K562 (cell line): ENCODE measurements at regions not wholly inside any gene's neighbourhood (a gene's known extent, or its start where the extent isn't known, plus 50 kb on each side); places are given as distances from the start of the nearest gene placed in this dataset.

Source experiments
- ATAC-seq: fragments of 200-7000 bp; cut with Tn5 transposase; 3 replicates; pipeline ENCODE4 v1.9.1; 2020; ENCODE audit warnings: moderate library complexity
- BruUV-seq: library from RNA; stranded (reverse); fragments of 400-500 nt; replicated peaks from 2 replicates; lab custom pipeline; 2021; lab: Mats Ljungman, UMichigan
- CTCF ChIA-PET: fragments of 300-600 bp; formaldehyde crosslinking; extraction: SDS; loops from one replicate; lab custom pipeline; 2021; ENCODE audit warnings: low intra/inter-chr PET ratio; lab: Yijun Ruan, JAX
- POLR2A ChIA-PET: fragments of 300-600, 350-650 bp; sonication (Branson Sonifier 250); formaldehyde crosslinking; extraction: SDS; loops from one replicate; lab custom pipeline; 2021; ENCODE audit warnings: antibody characterized with exemption, inconsistent platforms; lab: Yijun Ruan, JAX
- DNase-seq, 4 experiments: peaks; one replicate each; pipeline versions ENCODE4 v3.0.0 to v3.0.0-alpha.2; 2011 to 2018; ENCODE audit warnings: low spot score in 3 of 4, mixed read lengths in 3 of 4; ENCODE audit errors: extremely low read depth in 1 of 4
- FAIRE-seq: peaks from 2 replicates; lab custom pipeline; 2011; peaks lifted over from hg19 to GRCh38; lab: Jason Lieb, UNC
- H2AFZ ChIP-seq: 2 replicates; pipeline ENCODE4 v1.6.0; 2011; ENCODE audit warnings: low read depth, low read length, control low read depth, inconsistent platforms
- H3K27ac ChIP-seq: fragments of 200-600 bp; 3 replicates; pipeline ENCODE4 v1.8.0; 2011; ENCODE audit warnings: low read depth, mild to moderate bottlenecking, control low read depth, inconsistent platforms, low read length, moderate library complexity, mixed read lengths; ENCODE audit errors: extremely low read depth
- H3K27me3 ChIP-seq, 2 experiments: fragments of 300-600 bp in 1 of 2; 2 replicates in 1 of 2; 3 replicates in 1 of 2; pipeline versions ENCODE4 v1.6.0 to v1.8.0; 2011; ENCODE audit warnings: inconsistent platforms in 2 of 2, low read length in 2 of 2, mild to moderate bottlenecking in 1 of 2, mixed read lengths in 1 of 2, moderate library complexity in 1 of 2; ENCODE audit not compliant: control insufficient read depth in 2 of 2, insufficient read depth in 2 of 2
- H3K36me3 ChIP-seq: fragments of 300-600 bp; 3 replicates; pipeline ENCODE4 v1.8.0; 2011; ENCODE audit warnings: mild to moderate bottlenecking, low read length, inconsistent platforms; ENCODE audit not compliant: control insufficient read depth, insufficient read depth
- H3K4me1 ChIP-seq, 2 experiments: fragments of 200-600 bp in 1 of 2; replicated peaks in 1 of 2; 2 replicates in 1 of 2; 3 replicates in 1 of 2; pipeline versions ENCODE4 v1.5.1 to v1.8.0; 2011; ENCODE audit warnings: inconsistent platforms in 2 of 2, low read length in 2 of 2, mild to moderate bottlenecking in 1 of 2, mixed read lengths in 1 of 2, moderate library complexity in 1 of 2; ENCODE audit not compliant: control insufficient read depth in 2 of 2, insufficient read depth in 2 of 2
- H3K4me2 ChIP-seq: 2 replicates; pipeline ENCODE4 v1.6.1; 2011; ENCODE audit warnings: low read length, control low read depth, inconsistent platforms, mixed read lengths; ENCODE audit not compliant: insufficient read depth
- H3K4me3 ChIP-seq: fragments of 200-600 bp; sonication (generic), shearing (Covaris generic); 2 replicates; pipeline ENCODE4 v1.5.1; 2016; ENCODE audit warnings: control low read depth, inconsistent platforms
- H3K79me2 ChIP-seq: fragments of 200-600 bp; 3 replicates; pipeline ENCODE4 v1.8.0; 2011; ENCODE audit warnings: low read length, inconsistent platforms; ENCODE audit not compliant: control insufficient read depth, insufficient read depth
- H3K9ac ChIP-seq, 2 experiments: 2 replicates each; pipeline versions ENCODE4 v1.6.0 to v1.6.1; 2011; ENCODE audit warnings: low read depth in 2 of 2, low read length in 2 of 2, control low read depth in 1 of 2, inconsistent platforms in 1 of 2, mild to moderate bottlenecking in 1 of 2, mixed read lengths in 1 of 2; ENCODE audit not compliant: insufficient read depth in 1 of 2
- H3K9me1 ChIP-seq: one replicate; pipeline ENCODE4 v1.6.0; 2011; ENCODE audit warnings: inconsistent platforms, mild to moderate bottlenecking, low read length, moderate library complexity; ENCODE audit not compliant: control insufficient read depth, insufficient read depth
- H3K9me3 ChIP-seq: replicated peaks from 2 replicates; pipeline ENCODE4 v1.5.1; 2011; ENCODE audit warnings: low read depth, low read length, inconsistent platforms; ENCODE audit not compliant: control insufficient read depth, insufficient read depth
- H4K20me1 ChIP-seq: replicated peaks from 2 replicates; pipeline ENCODE4 v1.6.1; 2011; ENCODE audit warnings: low read length, inconsistent platforms, mixed read lengths; ENCODE audit not compliant: control insufficient read depth, insufficient read depth
- ADNP ChIP-seq: fragments of 200-800 bp; sonication (Bioruptor generic); IDR thresholded peaks from 2 replicates; pipeline ENCODE4 v1.6.1; 2016; ENCODE audit warnings: missing genetic modification characterization, missing compliant biosample characterization
- ELF4 ChIP-seq: fragments of 450-650 bp; formaldehyde crosslinking; IDR thresholded peaks from 2 replicates; pipeline ENCODE4 v1.4.0; 2022; ENCODE audit warnings: missing genetic modification characterization
- FOSL1 ChIP-seq: fragments of 200-800 bp; sonication (Bioruptor generic); conservative IDR thresholded peaks from 2 replicates; pipeline ENCODE4 v1.6.1; 2016; ENCODE audit warnings: missing genetic modification characterization, missing compliant biosample characterization
- MIER1 ChIP-seq: fragments of 450-650 bp; IDR thresholded peaks from 2 replicates; pipeline ENCODE4 v1.6.1; 2016; ENCODE audit warnings: antibody characterized with exemption, mild to moderate bottlenecking, low read depth
- SLC30A9 ChIP-seq: fragments of 250-450 bp; sonication (Bioruptor Pico); IDR thresholded peaks from 2 replicates; pipeline ENCODE4 v1.8.0; 2022; ENCODE audit warnings: mild to moderate bottlenecking, moderate library complexity
- WGBS: fragments of 100-300 bp; shearing (Covaris generic); methylation state at CpG from one replicate; pipeline ENCODE4 v1.1.6; 2016; ENCODE audit warnings: low coverage, mixed read lengths; ENCODE audit not compliant: insufficient coverage; ENCODE audit errors: missing lambda C conversion rate; 5-methylcytosine and 5-hydroxymethylcytosine counted together
- in situ Hi-C: fragments of 300-500 bp; cut with MboI; formaldehyde crosslinking; loops from 4 replicates; pipeline ENCODE4 v1.15.0; 2018; ENCODE audit warnings: inconsistent platforms, mixed read lengths
- intact Hi-C: fragments of 100-400 bp; cut with micrococcal nuclease; formaldehyde crosslinking; loops from 2 replicates; pipeline ENCODE4 v1.14.2; 2022
- TF ChIP-seq, protein P1 (sequence below): sonication (generic); formaldehyde crosslinking; IDR thresholded peaks from 2 replicates; pipeline ENCODE4 v1.8.0; 2022; ENCODE audit warnings: missing genetic modification reagents, mild to moderate bottlenecking, borderline replicate concordance
- TF ChIP-seq, protein P2 (sequence below): fragments of 200-800 bp; sonication (Bioruptor generic); IDR thresholded peaks from 2 replicates; pipeline ENCODE4 v1.6.1; 2016; ENCODE audit warnings: missing genetic modification characterization, missing compliant biosample characterization

DNA sequence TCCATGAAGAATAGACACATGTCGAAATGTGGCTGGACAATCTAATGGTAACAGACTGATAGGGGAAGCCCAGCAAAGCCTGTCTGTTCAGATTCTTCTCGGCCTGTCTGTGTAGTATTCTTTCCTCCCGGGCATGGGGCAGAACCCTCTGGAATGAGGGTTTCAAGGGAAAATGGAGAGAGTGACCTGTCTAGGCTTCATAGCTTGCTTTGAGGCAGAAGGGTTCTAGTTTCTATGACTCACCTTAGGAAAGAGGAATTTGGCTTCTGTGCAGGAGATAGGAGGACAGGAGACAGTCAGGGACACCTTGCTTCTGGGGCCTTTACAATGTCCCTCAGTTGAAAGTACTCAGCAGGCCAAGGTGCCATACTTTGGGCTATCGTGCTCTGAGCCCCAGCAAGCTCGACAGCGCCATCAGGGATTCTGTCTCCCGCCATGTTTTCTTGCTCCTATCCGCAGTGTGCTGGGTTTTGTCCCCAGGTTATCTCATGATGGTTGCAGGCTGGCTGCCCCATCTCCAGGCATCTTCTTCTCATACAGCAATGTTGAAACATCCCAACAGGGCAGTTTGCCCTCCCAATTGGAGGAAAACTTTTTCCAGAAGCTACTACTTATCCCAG, 74.7 kb upstream of the TLK1 start (continued):
- TF ChIP-seq, protein P1, sequence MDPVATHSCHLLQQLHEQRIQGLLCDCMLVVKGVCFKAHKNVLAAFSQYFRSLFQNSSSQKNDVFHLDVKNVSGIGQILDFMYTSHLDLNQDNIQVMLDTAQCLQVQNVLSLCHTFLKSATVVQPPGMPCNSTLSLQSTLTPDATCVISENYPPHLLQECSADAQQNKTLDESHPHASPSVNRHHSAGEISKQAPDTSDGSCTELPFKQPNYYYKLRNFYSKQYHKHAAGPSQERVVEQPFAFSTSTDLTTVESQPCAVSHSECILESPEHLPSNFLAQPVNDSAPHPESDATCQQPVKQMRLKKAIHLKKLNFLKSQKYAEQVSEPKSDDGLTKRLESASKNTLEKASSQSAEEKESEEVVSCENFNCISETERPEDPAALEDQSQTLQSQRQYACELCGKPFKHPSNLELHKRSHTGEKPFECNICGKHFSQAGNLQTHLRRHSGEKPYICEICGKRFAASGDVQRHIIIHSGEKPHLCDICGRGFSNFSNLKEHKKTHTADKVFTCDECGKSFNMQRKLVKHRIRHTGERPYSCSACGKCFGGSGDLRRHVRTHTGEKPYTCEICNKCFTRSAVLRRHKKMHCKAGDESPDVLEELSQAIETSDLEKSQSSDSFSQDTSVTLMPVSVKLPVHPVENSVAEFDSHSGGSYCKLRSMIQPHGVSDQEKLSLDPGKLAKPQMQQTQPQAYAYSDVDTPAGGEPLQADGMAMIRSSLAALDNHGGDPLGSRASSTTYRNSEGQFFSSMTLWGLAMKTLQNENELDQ, result no peak
- no peak for TF ChIP-seq MIER1
- TF ChIP-seq FOSL1 (tag), result peak; percentile 65
- no peak for TF ChIP-seq SLC30A9 (CRISPR knock-in tag)

DNA sequence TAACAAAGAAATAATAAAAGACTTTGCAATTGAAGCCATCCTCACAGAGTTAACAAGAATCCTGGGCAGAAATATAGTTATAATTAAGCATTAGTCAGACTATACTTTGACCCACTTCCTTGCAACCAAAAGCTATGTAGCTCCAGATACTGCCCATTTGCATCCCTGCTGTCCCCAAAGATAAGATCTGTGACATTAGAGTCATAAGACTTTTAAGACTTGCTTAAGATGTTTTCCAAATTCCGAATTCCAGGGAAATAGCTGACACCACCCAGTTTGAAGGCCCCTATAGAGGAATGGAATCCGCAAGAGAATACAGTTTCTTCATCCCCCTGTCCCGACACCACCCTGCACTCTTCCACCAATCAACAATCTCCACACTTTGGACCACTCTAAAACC, 69.5 kb upstream of the TLK1 start:
- FAIRE-seq (no peak), ATAC-seq (no peak; the same call in 2 of the 3 replicates), DNase-seq (no peak)
- no peaks in the 10 kb centered on the region for H3K36me3 ChIP-seq
- no peak overlapping the region for H3K4me3 ChIP-seq
- H3K9ac ChIP-seq, result no peak overlapping the region
- CTCF ChIA-PET, result no interaction called here
- H3K4me2 ChIP-seq, result no peak overlapping the region
- H3K27ac ChIP-seq, result no peak overlapping the region
- in situ Hi-C loops (loop anchor here (10.0 kb wide), 1 partner anchor 245 kb away; no protein-coding TSS in a partner anchor), intact Hi-C loops (no loop called here)
- POLR2A ChIA-PET, result interaction anchor here (0.5 to 1.5 kb wide), 8 partner anchors 9 to 300 kb away, joined by 3 to 7 read pairs (median 3); no protein-coding TSS in a partner anchor
- no peaks in the 10 kb centered on the region for H4K20me1 ChIP-seq
- H3K27me3 ChIP-seq, result no peaks in the 10 kb centered on the region
- no peak overlapping the region for H2AFZ ChIP-seq
- no peaks in the 10 kb centered on the region for H3K9me1 ChIP-seq
- BruUV-seq, result no TSS peak
- 29% methylated on average over 3 of the region's 3 CpGs for WGBS
- no peaks in the 10 kb centered on the region for H3K9me3 ChIP-seq
- peaks cover 0 to 6% of the 10 kb centered on the region in 2 experiments; a peak in 3 of 5 replicates for H3K4me1 ChIP-seq
- H3K79me2 ChIP-seq, result no peaks in the 10 kb centered on the region
- TF ChIP-seq, protein P2, sequence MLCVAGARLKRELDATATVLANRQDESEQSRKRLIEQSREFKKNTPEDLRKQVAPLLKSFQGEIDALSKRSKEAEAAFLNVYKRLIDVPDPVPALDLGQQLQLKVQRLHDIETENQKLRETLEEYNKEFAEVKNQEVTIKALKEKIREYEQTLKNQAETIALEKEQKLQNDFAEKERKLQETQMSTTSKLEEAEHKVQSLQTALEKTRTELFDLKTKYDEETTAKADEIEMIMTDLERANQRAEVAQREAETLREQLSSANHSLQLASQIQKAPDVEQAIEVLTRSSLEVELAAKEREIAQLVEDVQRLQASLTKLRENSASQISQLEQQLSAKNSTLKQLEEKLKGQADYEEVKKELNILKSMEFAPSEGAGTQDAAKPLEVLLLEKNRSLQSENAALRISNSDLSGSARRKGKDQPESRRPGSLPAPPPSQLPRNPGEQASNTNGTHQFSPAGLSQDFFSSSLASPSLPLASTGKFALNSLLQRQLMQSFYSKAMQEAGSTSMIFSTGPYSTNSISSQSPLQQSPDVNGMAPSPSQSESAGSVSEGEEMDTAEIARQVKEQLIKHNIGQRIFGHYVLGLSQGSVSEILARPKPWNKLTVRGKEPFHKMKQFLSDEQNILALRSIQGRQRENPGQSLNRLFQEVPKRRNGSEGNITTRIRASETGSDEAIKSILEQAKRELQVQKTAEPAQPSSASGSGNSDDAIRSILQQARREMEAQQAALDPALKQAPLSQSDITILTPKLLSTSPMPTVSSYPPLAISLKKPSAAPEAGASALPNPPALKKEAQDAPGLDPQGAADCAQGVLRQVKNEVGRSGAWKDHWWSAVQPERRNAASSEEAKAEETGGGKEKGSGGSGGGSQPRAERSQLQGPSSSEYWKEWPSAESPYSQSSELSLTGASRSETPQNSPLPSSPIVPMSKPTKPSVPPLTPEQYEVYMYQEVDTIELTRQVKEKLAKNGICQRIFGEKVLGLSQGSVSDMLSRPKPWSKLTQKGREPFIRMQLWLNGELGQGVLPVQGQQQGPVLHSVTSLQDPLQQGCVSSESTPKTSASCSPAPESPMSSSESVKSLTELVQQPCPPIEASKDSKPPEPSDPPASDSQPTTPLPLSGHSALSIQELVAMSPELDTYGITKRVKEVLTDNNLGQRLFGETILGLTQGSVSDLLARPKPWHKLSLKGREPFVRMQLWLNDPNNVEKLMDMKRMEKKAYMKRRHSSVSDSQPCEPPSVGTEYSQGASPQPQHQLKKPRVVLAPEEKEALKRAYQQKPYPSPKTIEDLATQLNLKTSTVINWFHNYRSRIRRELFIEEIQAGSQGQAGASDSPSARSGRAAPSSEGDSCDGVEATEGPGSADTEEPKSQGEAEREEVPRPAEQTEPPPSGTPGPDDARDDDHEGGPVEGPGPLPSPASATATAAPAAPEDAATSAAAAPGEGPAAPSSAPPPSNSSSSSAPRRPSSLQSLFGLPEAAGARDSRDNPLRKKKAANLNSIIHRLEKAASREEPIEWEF, result no peak
- TF ChIP-seq ADNP (tag) (0 out of 2 replicates have a peak, but pooled peaks have one; percentile 48), ELF4 (0 out of 2 replicates have a peak, but pooled peaks have one; percentile 24)
